ENCODE measurements at regions not wholly inside any gene's neighbourhood (a gene's known extent, or its start where the extent isn't known, plus 50 kb on each side); places are given as distances from the start of the nearest gene placed in this dataset.

GRCh38 chr11:106418791-106419190 is 341.3 kb downstream of the AASDHPPT start:
- FAIRE-seq (no peak), ATAC-seq (no peak), DNase-seq (ENCODE audit: extremely low read depth in 1 of 4, low spot score in 3 of 4) (no peak)
- Histone ChIP-seq H3K36me3 (ENCODE audit: control insufficient read depth, insufficient read depth, low read length) (no peaks in the 10 kb centered on the region), H2AFZ (ENCODE audit: low read depth, low read length) (no peak overlapping the region), H3K27me3 (ENCODE audit: control insufficient read depth in 2 of 2, insufficient read depth in 2 of 2, low read length in 2 of 2) (no peaks in the 10 kb centered on the region), H3K9me3 (replicated peaks; ENCODE audit: control insufficient read depth, insufficient read depth, low read depth, low read length) (no peaks in the 10 kb centered on the region), H4K20me1 (replicated peaks; ENCODE audit: control insufficient read depth, insufficient read depth, low read length) (no peaks in the 10 kb centered on the region), H3K9ac (ENCODE audit: insufficient read depth in 1 of 2, low read depth in 2 of 2, low read length in 2 of 2) (no peak overlapping the region), H3K4me3 (no peak overlapping the region), H3K27ac (ENCODE audit: extremely low read depth, low read depth, low read length) (no peak overlapping the region), H3K9me1 (ENCODE audit: control insufficient read depth, insufficient read depth, low read length) (no peaks in the 10 kb centered on the region), H3K4me1 (replicated peaks in 1 of 2; ENCODE audit: control insufficient read depth in 2 of 2, insufficient read depth in 2 of 2, low read length in 2 of 2) (no peaks in the 10 kb centered on the region), H3K79me2 (ENCODE audit: control insufficient read depth, insufficient read depth, low read length) (no peaks in the 10 kb centered on the region), H3K4me2 (ENCODE audit: insufficient read depth, low read length) (no peak overlapping the region)
- BruUV-seq (replicated peaks), result no TSS peak
- intact Hi-C loops (cut with micrococcal nuclease) (no loop called here), in situ Hi-C loops (cut with MboI) (no loop called here)
- WGBS (ENCODE audit: insufficient coverage, low coverage, missing lambda C conversion rate), result 0% methylated on average over 1 of the region's 1 CpG
- ChIA-PET POLR2A (no interaction called here), CTCF (ENCODE audit: low intra/inter-chr PET ratio) (no interaction called here)
- no peak for TF ChIP-seq RBM39 (optimal IDR thresholded peaks at IDR 0.05; ENCODE audit: low read depth, low read length)
- TF ChIP-seq ARID3B (CRISPR knock-in tag; IDR thresholded peaks at IDR 0.05; ENCODE audit: borderline replicate concordance), result no peak
- TF ChIP-seq E2F4 (CRISPR knock-in tag; IDR thresholded peaks at IDR 0.05; ENCODE audit: low read depth), result no peak
- no peak for TF ChIP-seq HDAC1 (IDR thresholded peaks at IDR 0.05)
- TF ChIP-seq SNAPC5 (CRISPR knock-in tag; IDR thresholded peaks at IDR 0.05), result no peak
- TF ChIP-seq ZC3H4 (CRISPR knock-in tag; IDR thresholded peaks at IDR 0.05; ENCODE audit: borderline replicate concordance), result no peak

Data from K562 (cell line).